Tibial nerve (tissue), 4 donors: ENCODE measurements at regions not wholly inside any gene's neighbourhood (a gene's known extent, or its start where the extent isn't known, plus 50 kb on each side); places are given as distances from the start of the nearest gene placed in this dataset.

Experiments
- EP300 ChIP-seq, 2 donors: sonication (generic); formaldehyde crosslinking; IDR thresholded peaks; one replicate each; pipeline ENCODE4 v1.6.1; 2017; ENCODE audit warnings: antibody characterized with exemption in 2 of 2, mild to moderate bottlenecking in 1 of 2
- POLR2A ChIP-seq, 2 donors: fragments of 450-650 bp; IDR thresholded peaks; one replicate each; pipeline ENCODE4 v1.6.1; 2017; ENCODE audit warnings: antibody characterized with exemption in 2 of 2, mild to moderate bottlenecking in 2 of 2, moderate library complexity in 2 of 2
- TF ChIP-seq, protein P1 (sequence below), 5 experiments: fragments of 200-600 bp in 3 of 5; fragments of 450-650 bp in 2 of 5; sonication (generic) in 3 of 5; IDR thresholded peaks; one replicate each; pipeline ENCODE4 v1.5.1; 2016 to 2019; ENCODE audit warnings: antibody characterized with exemption in 5 of 5, mild to moderate bottlenecking in 3 of 5, moderate library complexity in 2 of 5

GRCh38 chr13:90070837-90071525 is 1276.5 kb upstream of the MIR17HG start:
- TF ChIP-seq POLR2A (IDR thresholded peaks at IDR 0.05) (no peak), EP300 (IDR thresholded peaks at IDR 0.05) (no peak)
- TF ChIP-seq, protein P1, sequence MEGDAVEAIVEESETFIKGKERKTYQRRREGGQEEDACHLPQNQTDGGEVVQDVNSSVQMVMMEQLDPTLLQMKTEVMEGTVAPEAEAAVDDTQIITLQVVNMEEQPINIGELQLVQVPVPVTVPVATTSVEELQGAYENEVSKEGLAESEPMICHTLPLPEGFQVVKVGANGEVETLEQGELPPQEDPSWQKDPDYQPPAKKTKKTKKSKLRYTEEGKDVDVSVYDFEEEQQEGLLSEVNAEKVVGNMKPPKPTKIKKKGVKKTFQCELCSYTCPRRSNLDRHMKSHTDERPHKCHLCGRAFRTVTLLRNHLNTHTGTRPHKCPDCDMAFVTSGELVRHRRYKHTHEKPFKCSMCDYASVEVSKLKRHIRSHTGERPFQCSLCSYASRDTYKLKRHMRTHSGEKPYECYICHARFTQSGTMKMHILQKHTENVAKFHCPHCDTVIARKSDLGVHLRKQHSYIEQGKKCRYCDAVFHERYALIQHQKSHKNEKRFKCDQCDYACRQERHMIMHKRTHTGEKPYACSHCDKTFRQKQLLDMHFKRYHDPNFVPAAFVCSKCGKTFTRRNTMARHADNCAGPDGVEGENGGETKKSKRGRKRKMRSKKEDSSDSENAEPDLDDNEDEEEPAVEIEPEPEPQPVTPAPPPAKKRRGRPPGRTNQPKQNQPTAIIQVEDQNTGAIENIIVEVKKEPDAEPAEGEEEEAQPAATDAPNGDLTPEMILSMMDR (IDR thresholded peaks at IDR 0.05): no peak
